ENCODE measurements at regions not wholly inside any gene's neighbourhood (a gene's known extent, or its start where the extent isn't known, plus 50 kb on each side); places are given as distances from the start of the nearest gene placed in this dataset.

DNA sequence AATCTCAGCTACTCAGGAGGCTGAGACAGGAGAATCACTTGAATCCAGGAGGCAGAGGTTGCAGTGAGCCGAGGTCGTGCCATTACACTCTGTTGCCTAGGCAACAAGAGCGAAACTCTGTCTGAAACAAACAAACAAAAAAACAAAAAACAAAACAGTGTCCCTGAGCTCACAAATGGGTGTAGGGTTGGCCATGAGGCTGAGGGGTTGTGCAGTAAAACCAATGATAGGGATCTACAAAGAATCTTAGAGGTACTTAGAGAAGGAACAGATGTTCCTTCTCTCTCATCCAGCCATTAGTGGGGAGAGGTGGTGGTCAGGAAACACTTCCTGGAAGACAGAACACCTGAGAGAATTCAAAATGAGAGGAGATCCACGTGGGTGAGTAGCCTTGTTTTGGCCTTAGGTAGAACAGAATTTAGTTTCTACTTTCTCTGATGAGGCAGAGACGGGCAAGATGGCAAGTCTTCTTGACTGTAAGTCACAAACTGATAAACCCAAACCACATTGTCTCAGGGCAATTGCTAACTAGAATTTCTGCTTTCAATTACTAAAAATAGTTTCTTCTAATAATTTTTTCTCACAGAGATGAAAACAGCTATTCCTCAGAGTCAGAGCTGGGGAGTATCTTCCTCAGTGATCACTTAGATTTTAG, 61.5 kb upstream of the PPM1B start:
- TF ChIP-seq CREB1 (IDR thresholded peaks at IDR 0.05) (no peak), CTCF (IDR thresholded peaks at IDR 0.05; ENCODE audit: control extremely low read depth in 1 of 3, insufficient read depth in 1 of 3, low read depth in 1 of 3, low read length in 3 of 3) (no peak), YY1 (IDR thresholded peaks at IDR 0.05; ENCODE audit: low read depth, low read length) (no peak), EZH2 (IDR thresholded peaks at IDR 0.05; ENCODE audit: low read depth, low read length, severe bottlenecking) (no peak), ATF3 (IDR thresholded peaks at IDR 0.05; ENCODE audit: insufficient read depth, low read depth, low read length) (no peak), BCL11A (IDR thresholded peaks at IDR 0.05; ENCODE audit: low read depth in 2 of 2, low read length in 2 of 2) (no peak), JUND (IDR thresholded peaks at IDR 0.05; ENCODE audit: low read length) (no peak)
- TF ChIP-seq, protein P1, sequence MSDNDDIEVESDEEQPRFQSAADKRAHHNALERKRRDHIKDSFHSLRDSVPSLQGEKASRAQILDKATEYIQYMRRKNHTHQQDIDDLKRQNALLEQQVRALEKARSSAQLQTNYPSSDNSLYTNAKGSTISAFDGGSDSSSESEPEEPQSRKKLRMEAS (IDR thresholded peaks at IDR 0.05) = no peak
